HG02623 (cell line): ENCODE measurements at regions not wholly inside any gene's neighbourhood (a gene's known extent, or its start where the extent isn't known, plus 50 kb on each side); places are given as distances from the start of the nearest gene placed in this dataset.
A peak's percentile ranks its signal among the peaks of the same experiment; 100 is the strongest.

ENCODE experiments used
- ATAC-seq: cut with Tn5 transposase; IDR thresholded peaks from one replicate; pipeline ENCODE4 v1.9.1; 2021; ENCODE audit warnings: moderate library complexity; ENCODE audit not compliant: unreplicated experiment

DNA sequence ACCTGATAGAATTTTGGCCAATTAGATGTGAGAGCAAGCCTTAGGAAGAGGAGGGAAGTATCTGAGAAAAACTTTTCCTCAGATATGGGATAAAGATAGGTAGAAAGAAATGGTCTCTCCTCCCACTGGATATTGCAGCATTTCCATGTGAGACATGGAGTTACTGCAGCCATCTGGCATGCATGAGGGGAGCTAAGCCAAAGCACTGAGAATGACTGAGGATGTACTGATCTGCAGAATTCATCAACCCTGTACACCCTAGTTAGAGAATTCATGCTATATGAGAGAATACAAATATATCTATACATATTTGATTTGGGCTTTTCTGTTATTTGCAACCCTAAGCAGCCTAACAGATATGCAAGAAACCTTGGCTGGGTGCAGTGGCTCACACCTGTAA is 52.5 kb upstream of the RPL34 start:
- no peak for ATAC-seq

DNA sequence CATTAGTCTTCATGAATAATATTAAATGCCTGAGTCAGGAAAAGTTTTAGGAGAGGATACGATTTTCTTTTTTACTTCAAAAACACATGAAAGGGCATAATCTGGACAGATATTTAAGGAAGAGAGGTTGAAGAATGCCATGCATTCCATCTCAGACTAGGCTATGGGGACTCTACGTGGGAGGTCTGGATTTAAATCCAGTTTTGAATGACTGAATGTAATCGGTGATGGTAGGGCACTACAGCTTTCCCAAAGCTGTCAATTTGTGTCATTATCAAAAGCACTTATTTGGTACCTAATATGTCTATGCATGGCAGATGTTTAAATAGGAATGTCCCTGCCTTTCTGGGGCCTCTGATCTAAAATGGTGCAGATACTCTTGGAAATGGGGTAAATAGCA is 59.3 kb upstream of the RPL34 start:
- no peak for ATAC-seq

DNA sequence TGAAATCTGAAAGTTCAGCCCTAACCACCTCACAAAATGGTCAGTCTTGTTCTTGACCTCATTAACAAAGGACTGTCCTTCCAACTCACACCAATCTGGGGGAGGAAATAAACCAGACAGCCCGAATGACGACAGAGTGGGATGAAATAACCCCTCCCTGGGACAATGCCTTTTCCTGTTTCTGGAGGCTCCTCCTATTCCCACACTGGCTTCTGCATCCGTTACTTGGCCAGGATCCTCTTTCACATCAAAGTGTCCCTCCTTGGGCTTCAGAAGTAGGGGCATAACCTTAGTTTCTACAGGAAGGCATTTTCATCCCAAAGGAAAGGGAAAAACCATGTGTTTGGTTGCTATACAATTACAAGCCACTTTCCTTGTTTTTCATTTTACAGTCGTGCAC is 59.8 kb upstream of the RPL34 start:
- ATAC-seq, result no peak

DNA sequence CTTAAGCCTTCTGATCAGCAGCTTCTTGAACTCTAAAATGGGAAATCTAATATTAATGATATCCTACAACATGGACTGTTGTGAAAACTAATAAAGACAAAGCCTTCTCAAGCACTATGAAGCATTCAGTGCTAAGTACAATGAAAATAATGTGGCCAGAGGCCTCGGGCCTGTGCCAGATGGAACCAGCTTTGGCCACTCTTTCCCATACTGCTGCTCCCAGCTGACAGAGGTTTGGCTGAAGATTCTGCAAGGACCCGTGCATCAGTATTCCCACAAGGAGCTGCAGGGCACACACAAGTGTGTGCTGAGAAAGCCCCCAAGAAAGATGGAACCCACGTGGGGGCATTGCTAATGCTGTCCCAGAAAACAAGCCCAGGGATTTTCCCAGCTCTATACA is 60.5 kb upstream of the RPL34 start:
- no peak for ATAC-seq

DNA sequence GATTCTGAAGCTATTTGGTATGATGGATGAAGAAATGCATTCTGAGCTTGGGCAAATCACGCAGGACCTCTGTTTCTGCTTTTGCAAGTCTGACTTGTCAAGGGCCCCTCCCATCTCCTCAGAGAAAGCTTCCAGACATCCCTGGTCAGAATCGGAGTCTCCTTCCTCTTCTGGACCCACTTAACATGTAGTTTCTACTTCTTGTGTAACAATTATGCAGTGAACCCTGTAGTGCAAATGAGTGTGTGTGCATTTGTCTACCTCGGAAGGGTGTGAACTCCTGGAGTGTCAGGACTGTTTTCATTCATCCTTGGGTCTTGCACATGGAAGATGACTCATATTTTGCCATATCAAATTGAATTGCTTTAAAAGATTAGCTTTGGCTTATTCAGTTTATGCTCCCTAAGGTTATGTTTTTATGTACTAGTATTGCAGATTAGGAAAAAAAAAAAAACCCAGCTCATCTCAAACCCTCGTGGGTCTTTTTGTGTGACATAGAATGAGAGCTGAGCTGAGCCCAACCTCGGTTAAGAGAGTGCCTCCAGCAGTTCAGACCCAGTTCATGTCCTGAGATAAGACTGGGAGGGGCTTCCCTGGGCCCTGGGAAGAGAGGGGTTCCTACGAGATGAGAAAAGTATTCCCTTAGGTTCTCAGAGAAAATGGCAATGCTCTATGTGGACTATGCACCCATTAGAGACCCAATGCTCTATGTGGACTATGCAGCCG is 61.1 kb upstream of the RPL34 start:
- ATAC-seq, result no peak

DNA sequence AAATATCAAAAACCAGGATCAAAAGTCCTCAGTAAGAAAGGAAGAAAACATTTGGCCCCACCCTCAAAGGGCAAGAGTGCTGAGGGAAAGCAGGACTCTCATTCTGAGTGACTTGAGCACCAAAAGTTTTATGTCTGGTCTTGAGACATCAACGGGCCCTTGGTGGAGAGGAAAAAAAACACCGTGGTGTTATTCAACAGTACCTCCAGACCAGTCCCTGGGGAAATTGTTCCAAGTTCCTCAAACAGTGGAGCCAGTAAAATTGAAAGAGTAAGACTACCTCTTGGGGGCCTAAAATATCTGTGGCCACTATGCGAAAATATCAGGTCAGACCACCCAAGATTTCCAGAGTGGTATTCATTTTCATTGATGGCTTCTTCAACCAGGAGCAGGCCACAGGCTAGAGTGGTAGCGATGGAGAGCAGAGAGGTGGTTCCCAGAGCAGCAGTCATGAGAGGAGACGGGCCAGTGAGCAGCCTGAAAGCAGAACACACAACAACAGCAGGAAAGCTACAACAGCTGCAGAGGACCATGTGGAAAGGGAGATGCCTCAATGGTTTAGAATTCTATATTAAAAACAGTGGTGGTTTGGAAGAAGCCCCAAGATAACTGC is 63.7 kb upstream of the RPL34 start:
- peak; percentile 77 for ATAC-seq

DNA sequence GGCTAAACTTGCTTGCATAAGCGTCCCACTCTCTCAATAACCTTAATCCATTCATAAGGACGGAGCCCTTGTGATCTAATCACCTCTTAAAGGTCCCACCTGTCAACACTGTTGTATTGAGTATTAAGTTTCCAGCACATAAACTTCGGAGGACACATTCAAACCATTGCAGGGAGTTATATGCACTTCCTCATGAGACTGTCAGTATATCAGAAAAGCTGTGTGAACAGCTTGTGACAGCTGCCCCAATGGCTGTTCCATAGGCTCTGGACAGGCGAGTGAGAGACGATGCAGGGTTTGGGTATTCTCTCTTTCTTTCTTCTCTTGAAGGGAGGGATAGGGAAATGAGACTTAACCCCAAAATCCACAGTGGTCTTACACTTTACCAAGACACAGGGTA is 64.2 kb upstream of the RPL34 start:
- ATAC-seq, result no peak

DNA sequence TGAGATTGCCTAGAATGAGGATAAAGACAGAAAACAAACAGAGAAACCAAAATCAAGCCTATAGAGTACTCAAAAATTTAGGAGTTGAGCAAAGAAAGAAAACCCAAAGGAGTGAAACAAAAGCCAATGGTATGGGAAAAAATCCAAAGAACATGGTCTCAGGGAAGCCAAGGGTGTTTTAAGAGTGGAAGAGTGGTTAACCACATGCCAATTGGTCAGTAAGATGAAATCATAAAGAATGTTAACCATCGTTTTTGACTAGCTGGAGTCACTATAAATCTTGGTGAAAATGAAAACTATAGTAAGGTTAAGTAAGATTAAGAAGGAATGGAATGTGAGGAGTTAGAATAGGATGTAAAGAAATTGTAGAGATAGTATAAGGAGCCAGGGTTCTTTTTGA is 64.7 kb upstream of the RPL34 start:
- ATAC-seq, result no peak

DNA sequence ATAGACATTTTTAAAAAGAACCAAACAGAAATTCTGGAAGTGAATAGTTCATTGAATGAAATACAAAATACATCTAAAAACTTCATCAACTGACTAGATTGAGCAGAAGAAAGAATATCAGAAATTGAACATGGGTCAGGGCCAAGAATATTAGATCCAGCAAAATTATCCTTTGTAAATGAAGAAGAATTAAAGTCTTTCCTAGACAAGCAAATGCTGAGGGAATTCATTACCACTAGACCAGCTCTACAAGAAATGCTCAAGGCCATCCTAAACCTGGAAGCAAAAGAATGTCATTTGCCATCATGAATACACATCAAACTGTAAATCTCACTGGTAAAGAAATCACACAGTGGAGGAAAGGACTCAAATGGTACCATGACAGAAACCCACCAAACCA is 72.7 kb upstream of the RPL34 start:
- no peak for ATAC-seq

DNA sequence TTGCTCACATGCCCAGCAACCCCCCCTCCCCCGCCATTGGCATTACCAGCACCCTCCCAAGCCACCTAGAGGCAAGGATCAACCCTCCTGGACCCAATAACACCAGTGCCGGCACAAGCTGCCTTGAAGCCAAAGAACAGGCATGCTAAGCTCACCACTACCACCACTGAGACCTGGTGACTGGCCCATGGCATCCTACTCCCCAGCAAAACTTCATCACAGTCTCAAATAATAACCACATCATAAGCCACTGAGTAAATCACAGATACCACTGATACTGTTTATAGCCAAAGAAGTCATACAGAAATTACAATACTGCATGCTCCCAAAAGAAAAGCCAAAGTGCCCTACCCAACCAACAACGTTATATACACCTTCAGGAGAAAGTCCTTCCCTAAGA is 73.6 kb upstream of the RPL34 start:
- no peak for ATAC-seq

DNA sequence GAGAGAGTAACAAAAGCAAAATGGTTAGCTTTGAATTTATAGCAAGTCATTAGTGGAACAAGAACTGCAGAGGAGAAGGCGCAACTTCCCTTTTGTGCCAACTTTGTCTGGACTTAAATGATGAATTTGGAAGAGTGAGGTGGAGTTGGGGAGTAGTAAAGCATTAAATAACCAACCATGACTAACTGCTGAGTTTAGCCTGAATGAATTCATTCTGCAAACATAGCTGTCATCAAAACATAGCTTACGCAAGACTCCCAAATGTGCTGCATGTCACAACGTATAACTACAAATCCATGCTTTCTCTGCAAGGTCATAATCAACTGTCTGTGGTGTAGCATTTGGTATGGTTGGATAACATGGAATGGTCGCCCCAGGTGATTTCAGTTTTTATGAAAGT is 75.9 kb upstream of the RPL34 start:
- no peak for ATAC-seq

DNA sequence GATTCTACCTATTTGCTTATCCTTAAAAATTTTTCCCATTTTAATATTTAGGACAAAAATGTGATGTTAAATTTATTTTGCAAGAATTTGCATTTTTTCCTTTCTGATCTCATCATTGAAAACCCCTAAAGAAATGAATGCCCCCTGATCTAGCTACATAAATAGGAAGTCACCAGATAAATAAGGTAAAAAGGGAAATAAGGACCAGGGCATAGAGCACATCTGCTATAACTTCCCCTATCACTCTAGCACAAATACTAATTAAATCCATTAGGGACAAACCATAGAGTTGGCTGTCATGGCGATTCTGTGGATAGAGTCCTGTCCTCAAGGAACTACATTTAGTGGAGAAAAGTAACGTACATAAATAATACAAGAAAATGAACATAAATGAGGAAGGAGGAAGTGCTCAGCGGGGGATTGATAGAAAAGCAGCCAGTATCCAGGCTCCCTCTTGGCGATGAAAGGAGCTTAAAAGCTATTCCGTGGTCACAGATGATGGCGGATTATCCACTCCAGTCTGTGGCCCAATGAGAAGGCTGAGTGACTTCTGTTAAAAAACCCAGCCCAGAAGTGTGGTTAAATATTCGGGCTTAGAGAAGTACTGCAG is 76.9 kb upstream of the RPL34 start:
- ATAC-seq, result no peak

DNA sequence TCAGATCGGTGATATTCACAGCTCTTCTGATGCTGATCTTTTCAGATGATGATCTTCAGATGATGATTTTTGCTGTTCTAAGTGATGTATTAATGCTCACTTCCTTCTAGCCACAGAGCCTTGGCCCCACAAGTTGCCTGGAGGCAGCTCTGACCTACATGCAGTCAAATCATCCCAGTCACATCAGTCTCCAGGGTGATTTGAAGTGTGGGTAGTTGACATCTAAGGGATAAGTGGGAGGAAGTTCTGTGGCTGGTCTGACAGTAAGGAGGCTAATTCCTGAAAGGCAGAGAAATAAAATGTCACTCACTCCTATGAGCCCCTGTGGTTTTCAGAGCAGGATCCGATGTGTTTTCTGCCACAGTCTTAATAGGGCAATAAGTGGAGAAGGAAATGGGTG is 79.8 kb upstream of the RPL34 start:
- no peak for ATAC-seq

DNA sequence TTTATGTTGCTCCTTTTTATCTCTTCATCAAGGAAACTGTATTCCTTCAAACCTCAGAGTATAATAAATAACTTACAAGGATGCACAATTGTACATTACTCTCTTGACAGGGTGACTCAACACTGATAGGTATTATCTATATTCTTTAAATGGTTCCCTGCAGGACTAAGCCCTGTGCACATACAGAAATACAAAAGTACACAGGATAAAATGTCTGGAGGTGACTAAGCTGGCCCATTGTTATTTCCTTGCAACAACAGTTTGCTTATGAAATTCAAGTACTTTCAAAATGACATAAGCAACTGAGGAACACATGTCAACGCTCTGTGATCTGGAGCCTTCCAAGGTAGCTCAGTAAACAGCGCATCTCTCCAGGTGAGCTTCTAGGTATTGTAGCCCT is 83.8 kb upstream of the RPL34 start:
- ATAC-seq, result no peak

DNA sequence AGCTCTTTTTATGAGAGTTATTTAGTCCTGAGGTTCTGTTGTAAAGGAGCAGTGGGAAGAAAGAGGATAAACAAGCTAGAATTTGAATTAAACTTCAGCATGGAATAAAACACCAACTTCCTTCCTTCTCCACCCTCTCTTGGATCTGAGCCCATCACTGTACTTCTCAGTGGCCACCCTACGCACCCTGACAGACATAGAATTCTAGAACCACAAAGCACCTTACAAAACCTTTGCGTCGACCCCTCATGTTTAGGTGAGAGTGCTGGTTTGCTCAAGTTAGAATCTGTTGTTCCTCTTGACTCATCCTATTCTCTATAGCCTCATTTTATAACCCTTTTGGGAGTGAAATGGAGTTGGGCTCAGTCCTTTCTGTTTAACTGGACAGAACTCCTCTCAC is 84.6 kb upstream of the RPL34 start:
- ATAC-seq, result no peak

DNA sequence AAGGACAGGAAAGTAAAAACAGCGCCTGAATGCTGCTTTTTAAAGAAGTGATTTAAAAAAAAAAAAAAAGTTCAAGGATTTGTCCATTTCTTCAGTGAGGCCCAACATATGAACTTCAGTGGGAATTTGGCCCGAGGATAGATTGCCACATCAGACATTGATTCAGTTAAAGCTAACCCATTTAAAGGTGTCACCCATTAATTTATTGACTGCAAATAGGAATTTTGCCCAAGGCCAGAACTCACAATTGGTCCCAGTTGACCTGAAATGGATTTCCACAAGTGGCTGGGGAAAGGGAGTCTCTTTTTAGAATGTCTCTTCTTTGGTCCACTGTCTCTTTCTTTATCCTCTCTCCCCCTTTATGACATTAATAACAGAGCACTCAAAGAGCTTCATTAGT is 86.5 kb upstream of the RPL34 start:
- ATAC-seq, result no peak

DNA sequence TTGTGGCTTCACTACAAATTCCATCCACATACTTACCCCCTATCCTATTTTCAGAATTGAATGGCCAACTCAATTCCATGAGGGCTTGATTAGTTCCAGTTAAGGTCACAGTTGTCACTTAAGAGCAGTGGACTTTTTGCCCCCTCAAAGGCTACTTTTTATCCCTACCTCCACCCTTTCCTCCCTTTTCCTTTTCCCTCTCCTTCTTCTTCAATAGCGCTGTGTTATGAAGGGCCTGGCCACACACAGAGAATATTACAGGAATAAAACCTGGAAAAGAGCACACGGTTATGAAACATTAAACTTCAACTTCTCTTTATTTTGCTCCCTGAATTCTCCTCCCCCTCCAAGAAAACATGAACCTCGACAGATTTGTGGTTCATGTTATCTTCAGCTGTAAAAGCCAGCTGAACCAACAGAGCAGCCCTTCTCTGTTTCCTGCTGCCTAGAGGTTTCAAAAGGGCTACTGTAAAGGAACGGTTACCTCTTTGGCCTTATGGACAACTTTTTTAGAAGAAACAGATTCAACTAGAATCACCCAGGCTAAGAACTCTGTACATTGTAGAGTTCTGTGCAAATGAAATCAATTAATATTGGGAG is 87.0 kb upstream of the RPL34 start:
- no peak for ATAC-seq

DNA sequence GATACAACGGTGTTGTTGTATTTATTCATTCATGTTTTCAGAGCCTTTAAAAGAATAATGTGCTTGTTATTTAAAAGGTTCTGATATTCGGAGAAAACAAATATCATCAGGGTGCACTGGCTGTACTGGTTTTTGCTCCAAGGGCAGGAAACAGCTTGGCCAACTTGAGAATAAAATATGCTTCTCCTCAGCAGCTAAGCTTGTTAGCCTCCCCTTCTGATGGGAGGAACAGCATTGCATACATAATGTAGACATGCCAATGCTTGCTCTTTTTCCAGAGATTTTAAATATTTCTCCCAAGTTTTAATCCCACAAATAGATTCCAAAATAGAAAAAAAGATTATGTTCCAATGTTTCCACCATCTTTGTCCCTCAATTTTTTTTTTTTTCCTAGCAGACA is 87.6 kb upstream of the RPL34 start:
- no peak for ATAC-seq

DNA sequence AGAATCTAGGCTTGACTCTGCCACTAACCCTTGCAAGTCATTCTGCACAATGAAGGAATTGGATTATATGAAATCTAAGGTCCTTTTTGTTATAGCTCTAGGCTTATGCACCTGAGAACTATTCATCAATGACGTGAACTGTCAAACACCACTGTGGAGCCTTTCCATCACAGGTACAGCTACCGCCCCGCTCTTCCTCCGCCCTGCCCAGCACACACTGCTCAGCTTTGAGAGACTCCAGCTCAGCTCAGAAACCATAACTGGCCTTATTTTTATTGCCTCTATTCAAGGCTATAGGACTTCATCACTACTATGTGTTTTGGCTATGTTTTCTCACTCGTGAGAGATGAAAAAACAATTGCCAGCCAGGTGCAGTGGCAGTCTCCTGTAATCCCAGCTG is 88.2 kb upstream of the RPL34 start:
- no peak for ATAC-seq

DNA sequence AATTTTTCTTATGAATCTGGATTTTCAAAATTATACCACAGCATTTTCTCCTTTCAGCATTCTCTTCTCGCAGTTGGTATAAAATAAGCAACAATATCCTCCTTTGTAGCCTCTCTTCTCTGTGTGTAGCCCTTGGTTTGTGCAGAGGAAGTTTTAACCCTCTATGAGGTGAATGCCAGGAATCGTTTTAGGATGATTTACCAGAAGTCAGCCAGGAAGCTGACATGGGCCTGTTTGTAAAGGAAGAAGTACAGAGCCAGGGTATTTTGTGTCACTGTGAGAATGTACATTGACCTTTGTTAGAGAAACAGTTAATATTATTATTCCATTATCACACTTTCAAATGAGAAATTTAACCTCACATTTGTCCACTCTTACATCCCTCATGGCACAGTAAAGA is 88.9 kb upstream of the RPL34 start:
- ATAC-seq, result no peak

DNA sequence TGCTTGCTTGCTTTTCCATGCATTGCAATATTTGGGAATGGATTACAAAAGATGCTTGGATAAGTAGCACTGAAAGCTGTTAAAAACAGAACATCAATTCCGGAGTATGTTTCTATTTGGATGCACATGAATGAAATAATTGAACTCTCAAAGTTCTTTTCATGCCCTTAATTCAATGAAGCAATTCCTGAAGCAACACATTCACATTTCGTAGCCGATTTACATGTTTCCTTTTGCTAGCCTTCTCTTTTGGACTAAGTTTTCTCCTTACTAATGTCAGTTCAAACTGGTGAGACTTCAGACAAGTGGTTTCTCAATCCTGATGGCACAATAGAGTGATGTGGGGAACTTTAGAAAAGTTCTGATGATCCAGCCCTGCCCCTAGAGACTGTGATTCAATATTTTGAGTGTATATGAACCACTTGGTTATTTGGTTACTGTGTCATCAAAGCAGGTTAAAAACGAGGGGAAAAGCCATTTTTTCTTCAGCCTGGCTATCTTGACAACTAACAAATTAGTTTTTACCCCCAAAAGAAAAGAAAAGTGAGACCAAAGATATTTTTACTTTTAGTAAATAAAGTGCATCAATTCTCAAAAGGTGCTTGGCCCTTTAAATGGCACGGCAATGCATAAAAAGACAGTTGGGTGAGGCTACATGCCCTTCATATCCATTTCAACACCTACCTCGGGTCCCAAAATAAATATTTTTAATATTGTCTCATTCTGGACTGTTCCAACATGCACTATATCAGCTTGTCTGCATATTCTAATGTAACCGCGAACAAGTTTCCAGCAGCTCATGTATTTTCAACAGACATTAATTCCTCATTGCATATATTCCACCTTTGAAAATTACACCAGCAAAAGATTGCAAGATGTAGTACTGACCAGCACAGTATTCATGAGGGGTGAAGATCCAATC is 90.1 kb upstream of the RPL34 start:
- ATAC-seq, result no peak
